Thoracic aorta (tissue), 2 donors: ENCODE measurements at regions not wholly inside any gene's neighbourhood (a gene's known extent, or its start where the extent isn't known, plus 50 kb on each side); places are given as distances from the start of the nearest gene placed in this dataset.

Experiments
- ATAC-seq: fragments of 150-250 bp; one replicate; pipeline ENCODE4 v1.8.0; 2017; ENCODE audit warnings: low read depth; ENCODE audit not compliant: insufficient number of reproducible peaks, low FRiP score
- DNase-seq: peaks from one replicate; pipeline ENCODE4 v3.0.0-alpha.2; 2020; ENCODE audit warnings: low spot score
- H3K27ac ChIP-seq, 2 donors: fragments of 200-600 bp; sonication (generic); 1 replicate in 1 of 2; 2 replicates in 1 of 2; pipeline ENCODE4 v1.5.1; 2016; ENCODE audit warnings: mild to moderate bottlenecking in 2 of 2, moderate library complexity in 2 of 2
- H3K27me3 ChIP-seq: fragments of 200-600 bp; sonication (generic); replicated peaks from 2 replicates; pipeline ENCODE4 v1.6.0; 2016; ENCODE audit warnings: mild to moderate bottlenecking; ENCODE audit not compliant: insufficient read depth
- H3K36me3 ChIP-seq: fragments of 200-600 bp; sonication (generic); one replicate; pipeline ENCODE4 v1.5.1; 2016
- H3K4me1 ChIP-seq, 2 donors: fragments of 200-600 bp; sonication (generic); 1 replicate in 1 of 2; 2 replicates in 1 of 2; pipeline versions ENCODE4 v1.5.1 to v1.6.0; 2016; ENCODE audit warnings: low read depth in 2 of 2, mild to moderate bottlenecking in 1 of 2; ENCODE audit not compliant: control insufficient read depth in 1 of 2
- H3K4me3 ChIP-seq: fragments of 200-600 bp; sonication (generic); 2 replicates; pipeline ENCODE4 v1.5.1; 2016; ENCODE audit warnings: mild to moderate bottlenecking
- H3K9me3 ChIP-seq: fragments of 200-600 bp; sonication (generic); 2 replicates; pipeline ENCODE4 v1.5.1; 2016
- CTCF ChIP-seq: fragments of 200-600 bp; sonication (generic); IDR thresholded peaks from one replicate; pipeline ENCODE4 v1.5.1; 2019; ENCODE audit warnings: antibody characterized with exemption

- ATAC-seq, result no peak
Measured at GRCh38 chr5:124902097-124902821, 155.8 kb upstream of the ZNF608 start.

GRCh38 chr5:124905256-124906130 is 159.1 kb upstream of the ZNF608 start:
- no peak for TF ChIP-seq CTCF
- no peak for DNase-seq
- ATAC-seq, result no peak
- Histone ChIP-seq H3K4me1 (peaks cover 29 to 44% of the 10 kb centered on the region in 2 donors), H3K9me3 (no peaks in the 10 kb centered on the region), H3K27me3 (no peaks in the 10 kb centered on the region), H3K4me3 (no peak overlapping the region), H3K36me3 (no peaks in the 10 kb centered on the region), H3K27ac (peak overlapping the region in 1 of 2 donors; percentile 62)

More at GRCh38 chr5:124902097-124902821, 155.8 kb upstream of the ZNF608 start:
- Histone ChIP-seq H3K36me3 (no peaks in the 10 kb centered on the region), H3K27ac (no peak overlapping the region), H3K9me3 (no peaks in the 10 kb centered on the region), H3K27me3 (no peaks in the 10 kb centered on the region), H3K4me3 (no peak overlapping the region), H3K4me1 (peaks cover 20 to 30% of the 10 kb centered on the region in 2 donors)
- no peak for TF ChIP-seq CTCF
- DNase-seq, result no peak

- H3K36me3 ChIP-seq, result no peaks in the 10 kb centered on the region
- H3K9me3 ChIP-seq, result no peaks in the 10 kb centered on the region
- ATAC-seq, result peak; percentile 98
- H3K4me3 ChIP-seq, result peak overlapping the region; percentile 23
- H3K27me3 ChIP-seq, result no peaks in the 10 kb centered on the region
- DNase-seq, result no peak
- peaks cover 33 to 35% of the 10 kb centered on the region in 2 donors for H3K4me1 ChIP-seq
- peak overlapping the region; percentile 4 to 62 for H3K27ac ChIP-seq
- TF ChIP-seq CTCF, result no peak
Measured at GRCh38 chr5:124906339-124907097, 160.1 kb upstream of the ZNF608 start.

GRCh38 chr5:124907098-124907644 is 160.7 kb upstream of the ZNF608 start:
- H3K36me3 ChIP-seq, result no peaks in the 10 kb centered on the region
- H3K4me1 ChIP-seq, result peaks cover 28 to 29% of the 10 kb centered on the region in 2 donors
- H3K27ac ChIP-seq, result peak overlapping the region in 1 of 2 donors; percentile 62
- no peak overlapping the region for H3K4me3 ChIP-seq
- H3K27me3 ChIP-seq, result no peaks in the 10 kb centered on the region
- ATAC-seq (no peak), DNase-seq (no peak)
- no peaks in the 10 kb centered on the region for H3K9me3 ChIP-seq
- TF ChIP-seq CTCF, result no peak
